SJCRH30 (cell line): ENCODE measurements at regions not wholly inside any gene's neighbourhood (a gene's known extent, or its start where the extent isn't known, plus 50 kb on each side); places are given as distances from the start of the nearest gene placed in this dataset.
A peak's percentile ranks its signal among the peaks of the same experiment; 100 is the strongest.

Source experiments
- DNase-seq, 2 experiments: peaks; one replicate each; pipeline ENCODE4 v3.0.0-alpha.2; 2015 to 2020
- H3K27ac ChIP-seq: fragments of 250-450 bp; sonication (Bioruptor Pico); 2 replicates; pipeline ENCODE4 v1.5.1; 2020; ENCODE audit warnings: mild to moderate bottlenecking, moderate library complexity
- H3K27me3 ChIP-seq: fragments of 250-450 bp; sonication (Bioruptor Pico); 2 replicates; pipeline ENCODE4 v1.5.1; 2020; ENCODE audit warnings: mild to moderate bottlenecking, moderate library complexity
- H3K36me3 ChIP-seq: fragments of 250-450 bp; sonication (Bioruptor Pico); 2 replicates; pipeline ENCODE4 v1.5.1; 2020; ENCODE audit warnings: mild to moderate bottlenecking, moderate library complexity
- H3K4me1 ChIP-seq: fragments of 250-450 bp; sonication (Bioruptor Pico); 2 replicates; pipeline ENCODE4 v1.5.1; 2020; ENCODE audit warnings: mild to moderate bottlenecking, moderate library complexity
- H3K4me3 ChIP-seq: fragments of 250-450 bp; sonication (Bioruptor Pico); 2 replicates; pipeline ENCODE4 v1.5.1; 2020; ENCODE audit warnings: mild to moderate bottlenecking, moderate library complexity
- H3K9me3 ChIP-seq: fragments of 250-450 bp; sonication (Bioruptor Pico); replicated peaks from 2 replicates; pipeline ENCODE4 v1.5.1; 2020; ENCODE audit warnings: mild to moderate bottlenecking, moderate library complexity

DNA sequence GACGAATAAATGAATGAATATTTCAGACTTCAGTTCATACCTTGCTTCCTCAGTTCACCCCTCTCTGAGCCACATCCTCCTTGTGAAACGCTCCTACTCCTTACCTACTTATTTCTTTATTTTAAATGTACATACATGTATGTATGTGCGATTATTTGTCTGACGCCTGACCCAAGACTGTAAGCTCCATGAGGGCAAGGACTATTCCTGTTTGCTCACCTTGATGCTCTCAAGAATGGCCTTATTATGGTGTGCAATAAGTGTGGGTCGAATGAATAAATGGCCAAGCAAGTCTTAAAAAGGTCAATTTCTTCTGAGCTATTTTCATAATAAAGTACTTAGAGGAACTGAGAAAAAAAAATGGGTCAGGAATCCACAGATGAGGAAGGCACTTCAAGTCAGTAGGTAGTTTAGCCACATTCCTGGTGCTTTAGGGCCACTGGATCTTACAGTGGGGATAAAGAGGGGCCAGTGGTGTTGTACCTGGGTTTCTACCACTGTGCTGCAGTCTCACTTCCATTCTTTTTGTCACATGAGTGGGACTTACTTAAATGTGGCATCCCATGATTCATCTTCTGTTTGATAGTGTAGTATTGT is 74.7 kb downstream of the SDC1 start:
- no peaks in the 10 kb centered on the region for H3K36me3 ChIP-seq
- H3K27me3 ChIP-seq: peaks cover 3% of the 10 kb centered on the region; the same call in 1 of the 2 replicates
- peaks cover 8% of the 10 kb centered on the region for H3K4me1 ChIP-seq
- no peaks in the 10 kb centered on the region for H3K9me3 ChIP-seq
- no peak overlapping the region for H3K4me3 ChIP-seq
- no peak for DNase-seq
- no peak overlapping the region for H3K27ac ChIP-seq

DNA sequence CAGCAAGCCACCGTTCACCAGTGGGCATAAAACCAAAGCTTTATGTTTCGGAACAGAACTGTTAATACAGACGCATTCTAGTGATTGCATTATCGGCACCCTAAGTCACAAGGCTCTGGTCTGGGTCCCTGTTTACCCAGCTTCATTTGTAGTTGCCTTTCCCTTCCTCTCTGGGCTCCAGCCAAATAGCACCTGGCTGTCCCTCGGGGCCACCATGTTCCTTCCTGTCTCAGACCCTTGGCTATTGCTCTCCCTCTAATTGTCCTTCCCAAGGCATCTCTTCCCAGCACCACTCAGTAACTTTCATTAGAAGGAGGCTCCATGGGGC is 75.3 kb downstream of the SDC1 start:
- Histone ChIP-seq H3K4me1 (peaks cover 8% of the 10 kb centered on the region), H3K27ac (no peak overlapping the region), H3K4me3 (no peak overlapping the region), H3K36me3 (no peaks in the 10 kb centered on the region), H3K27me3 (peaks cover 3% of the 10 kb centered on the region; the same call in 1 of the 2 replicates), H3K9me3 (no peaks in the 10 kb centered on the region)
- no peak for DNase-seq

DNA sequence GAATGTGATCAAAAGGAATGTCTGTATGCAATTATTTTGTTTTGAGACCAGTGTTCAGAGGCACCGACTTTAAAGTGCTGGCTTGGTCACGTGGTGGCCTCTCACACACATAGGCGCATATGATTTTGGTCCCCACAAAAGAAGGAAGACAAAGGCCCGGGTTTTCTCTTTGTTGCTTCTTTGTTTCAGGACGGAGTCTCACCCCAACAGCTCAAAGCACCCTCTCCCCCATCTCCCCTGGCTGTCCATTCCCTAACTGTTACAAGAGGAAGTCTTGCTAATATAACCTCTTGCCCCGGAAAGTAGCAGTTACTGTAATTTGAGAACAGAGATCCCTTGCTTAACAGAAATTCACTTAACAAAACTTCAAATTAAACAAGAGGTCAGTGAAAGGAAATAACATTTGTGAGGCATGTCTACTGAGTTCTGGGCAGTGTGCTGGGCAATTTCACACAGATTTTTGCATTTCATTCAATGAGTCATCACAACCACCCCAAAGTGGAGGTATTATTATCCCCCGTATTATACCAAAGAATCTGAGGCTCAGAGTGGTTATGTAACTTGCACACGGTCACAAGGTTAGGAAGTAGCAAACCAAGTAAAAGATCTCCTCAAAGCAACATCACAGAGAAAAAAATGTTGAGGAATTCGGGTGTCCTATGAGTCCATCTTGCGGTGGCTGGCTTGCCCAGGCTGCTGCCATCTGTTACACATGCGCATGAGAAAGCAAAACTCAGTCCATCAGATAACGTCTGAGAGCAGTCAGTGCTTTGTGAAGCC is 75.8 kb downstream of the SDC1 start:
- peak overlapping the region; percentile 11 for H3K4me3 ChIP-seq
- no peaks in the 10 kb centered on the region for H3K36me3 ChIP-seq
- peaks cover 8% of the 10 kb centered on the region for H3K4me1 ChIP-seq
- DNase-seq: peak in 1 of 2 experiments; percentile 41
- no peaks in the 10 kb centered on the region for H3K9me3 ChIP-seq
- peak overlapping the region; percentile 2; the same call in 1 of the 2 replicates for H3K27ac ChIP-seq
- peaks cover 3% of the 10 kb centered on the region; the same call in 1 of the 2 replicates for H3K27me3 ChIP-seq

DNA sequence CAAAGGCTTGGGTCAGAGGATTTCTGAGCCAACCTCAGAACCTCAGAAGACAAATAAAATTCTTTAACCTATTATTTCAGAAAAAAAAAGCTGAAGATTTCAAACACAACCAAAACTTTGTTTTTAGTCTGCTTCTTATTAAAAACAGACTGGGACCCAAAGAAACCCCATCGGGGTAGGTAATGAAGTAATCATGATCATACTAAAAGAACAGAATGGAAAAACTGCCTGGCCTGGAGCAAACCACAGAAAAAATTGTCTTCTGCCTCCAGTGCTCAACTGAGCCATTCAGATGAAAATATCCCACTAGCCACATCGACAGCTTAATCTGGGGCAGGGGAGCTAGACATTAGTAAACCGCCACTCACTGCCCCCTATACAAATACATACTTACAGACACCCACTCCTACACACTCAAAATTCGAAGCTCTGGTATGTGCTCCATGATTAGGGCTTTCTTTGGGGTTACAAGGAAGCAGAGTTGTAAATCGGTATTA is 76.5 kb downstream of the SDC1 start:
- Histone ChIP-seq H3K27ac (no peak overlapping the region), H3K9me3 (no peaks in the 10 kb centered on the region), H3K36me3 (no peaks in the 10 kb centered on the region), H3K4me3 (peak overlapping the region; percentile 11), H3K27me3 (peaks cover 3% of the 10 kb centered on the region; the same call in 1 of the 2 replicates), H3K4me1 (peaks cover 8% of the 10 kb centered on the region)
- no peak for DNase-seq

DNA sequence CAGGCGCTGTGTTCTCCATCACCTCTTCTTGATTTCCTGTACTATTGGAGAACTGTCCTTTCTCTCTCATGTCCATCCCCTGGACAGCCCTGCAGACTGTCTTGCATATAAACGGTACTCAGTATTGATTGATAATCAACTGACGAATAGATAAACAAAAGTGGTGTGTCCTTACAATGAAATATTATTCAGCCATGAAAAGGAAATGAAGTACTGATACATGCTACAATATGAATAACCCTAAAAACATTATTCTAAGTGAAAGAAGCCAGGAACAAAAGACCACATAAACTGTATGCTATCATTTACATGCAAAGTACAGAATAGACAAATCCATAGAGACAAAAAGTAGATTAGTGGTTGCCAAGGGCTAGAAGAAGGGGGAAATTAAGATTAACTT is 77.6 kb downstream of the SDC1 start:
- no peak for DNase-seq
- H3K27me3 ChIP-seq: peaks cover 1% of the 10 kb centered on the region; the same call in 1 of the 2 replicates
- no peak overlapping the region for H3K27ac ChIP-seq
- no peaks in the 10 kb centered on the region for H3K9me3 ChIP-seq
- H3K4me3 ChIP-seq: no peak overlapping the region
- H3K4me1 ChIP-seq: peaks cover 8% of the 10 kb centered on the region
- H3K36me3 ChIP-seq: no peaks in the 10 kb centered on the region

DNA sequence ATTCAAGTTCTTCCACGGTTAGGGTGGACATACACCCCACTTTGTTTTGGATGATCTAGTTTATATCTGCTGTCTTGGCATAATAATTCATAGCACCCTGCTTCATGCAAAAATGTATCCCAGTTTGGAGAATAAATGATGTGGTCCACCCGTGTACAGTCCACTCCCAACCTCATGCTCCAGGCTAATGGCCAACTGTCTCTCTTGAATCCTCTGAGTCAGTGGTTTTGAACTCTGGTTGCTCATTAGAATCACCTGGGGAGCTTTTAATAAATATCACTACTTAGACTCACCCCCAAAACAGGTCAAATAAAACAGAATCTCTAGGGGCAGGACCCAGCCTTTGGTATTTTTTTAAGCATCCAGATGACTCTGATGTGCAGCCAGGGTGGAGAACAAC is 78.5 kb downstream of the SDC1 start:
- Histone ChIP-seq H3K27me3 (no peaks in the 10 kb centered on the region), H3K9me3 (no peaks in the 10 kb centered on the region), H3K4me1 (peaks cover 11% of the 10 kb centered on the region), H3K36me3 (no peaks in the 10 kb centered on the region), H3K4me3 (no peak overlapping the region), H3K27ac (no peak overlapping the region)
- no peak for DNase-seq

DNA sequence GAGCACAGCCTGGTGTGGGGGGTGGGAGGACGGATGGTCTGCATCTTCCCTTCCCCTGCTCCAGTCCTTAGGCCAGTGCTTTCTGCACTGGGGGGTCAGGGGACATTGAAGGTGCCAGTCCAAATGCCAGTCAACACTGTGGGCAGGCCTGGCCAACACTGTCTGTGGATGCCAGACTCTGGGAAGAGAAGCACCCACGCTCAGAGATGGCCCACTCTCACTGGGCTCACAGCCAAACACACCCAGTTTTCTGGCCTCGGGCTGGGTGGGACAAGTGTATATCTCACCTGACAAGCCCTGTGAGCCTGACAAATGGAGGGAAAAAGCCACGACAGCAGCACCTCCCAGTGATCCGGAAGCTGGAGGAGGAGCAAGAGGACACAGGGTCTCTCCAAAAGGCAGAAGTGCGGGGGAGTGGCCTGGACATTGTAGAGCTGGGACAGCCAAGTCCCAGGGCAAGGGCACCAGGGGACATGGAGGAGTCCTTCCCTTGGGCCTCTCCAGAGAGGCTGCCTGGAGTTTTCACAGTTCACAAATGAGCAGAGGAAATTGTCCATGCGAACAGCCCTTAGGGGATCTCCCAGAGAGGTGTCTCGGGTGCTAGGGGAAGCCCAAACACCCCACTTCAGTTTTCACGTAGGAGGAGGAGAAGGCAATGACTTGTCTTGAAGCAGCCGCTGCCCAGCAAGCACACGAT is 79.3 kb downstream of the SDC1 start:
- Histone ChIP-seq H3K27ac (no peak overlapping the region), H3K27me3 (no peaks in the 10 kb centered on the region), H3K9me3 (no peaks in the 10 kb centered on the region)

DNA sequence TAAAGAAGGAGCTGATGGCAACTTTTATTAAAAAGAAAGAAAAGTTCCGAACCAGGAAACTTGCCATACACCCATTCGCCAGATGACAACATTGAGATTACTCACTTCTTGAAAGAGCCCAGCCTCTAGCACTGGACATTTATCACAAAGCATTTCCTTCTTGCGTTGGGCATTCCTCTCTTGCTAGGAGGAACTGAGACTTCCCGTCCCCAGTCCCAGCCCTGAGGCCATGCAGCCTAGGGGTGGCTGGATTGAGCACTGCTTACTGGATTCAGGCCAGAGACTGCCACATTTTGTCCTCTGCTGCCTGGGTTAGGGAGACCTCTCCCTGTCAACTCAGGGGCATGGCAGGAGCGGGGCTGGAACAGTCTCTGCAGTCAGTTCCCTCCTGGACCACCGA is 80.1 kb downstream of the SDC1 start:
- no peak overlapping the region for H3K4me3 ChIP-seq
- no peak for DNase-seq
- no peaks in the 10 kb centered on the region for H3K27me3 ChIP-seq
- H3K27ac ChIP-seq: no peak overlapping the region
- peaks cover 17% of the 10 kb centered on the region for H3K4me1 ChIP-seq
- H3K36me3 ChIP-seq: no peaks in the 10 kb centered on the region
- no peaks in the 10 kb centered on the region for H3K9me3 ChIP-seq

More for the DNA sequence above, 79.3 kb downstream of the SDC1 start:
- Histone ChIP-seq H3K36me3 (no peaks in the 10 kb centered on the region), H3K4me3 (no peak overlapping the region), H3K4me1 (peaks cover 17% of the 10 kb centered on the region)
- DNase-seq: no peak

DNA sequence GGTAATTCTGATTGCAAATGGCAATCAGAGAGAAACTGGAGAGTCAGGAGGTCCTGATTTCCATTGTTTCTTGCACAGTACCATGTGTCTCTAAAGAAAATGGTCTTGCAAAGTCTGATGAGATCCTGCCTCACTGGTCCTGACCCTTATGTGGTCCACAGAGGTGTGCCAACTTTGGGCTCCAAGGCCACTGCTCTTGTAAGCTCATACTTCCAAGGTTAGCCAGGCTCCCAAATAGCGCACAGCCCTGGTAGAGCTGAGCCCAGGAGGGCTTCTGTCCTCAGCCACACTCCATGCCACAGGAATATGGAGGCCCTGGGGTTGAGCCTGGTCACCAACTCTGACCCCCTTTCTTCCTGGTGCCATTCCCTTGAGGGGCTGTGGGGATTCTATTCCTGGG is 80.7 kb downstream of the SDC1 start:
- no peaks in the 10 kb centered on the region for H3K9me3 ChIP-seq
- no peak overlapping the region for H3K4me3 ChIP-seq
- H3K4me1 ChIP-seq: peaks cover 15% of the 10 kb centered on the region
- no peaks in the 10 kb centered on the region for H3K36me3 ChIP-seq
- DNase-seq: no peak
- H3K27ac ChIP-seq: no peak overlapping the region
- no peaks in the 10 kb centered on the region for H3K27me3 ChIP-seq

DNA sequence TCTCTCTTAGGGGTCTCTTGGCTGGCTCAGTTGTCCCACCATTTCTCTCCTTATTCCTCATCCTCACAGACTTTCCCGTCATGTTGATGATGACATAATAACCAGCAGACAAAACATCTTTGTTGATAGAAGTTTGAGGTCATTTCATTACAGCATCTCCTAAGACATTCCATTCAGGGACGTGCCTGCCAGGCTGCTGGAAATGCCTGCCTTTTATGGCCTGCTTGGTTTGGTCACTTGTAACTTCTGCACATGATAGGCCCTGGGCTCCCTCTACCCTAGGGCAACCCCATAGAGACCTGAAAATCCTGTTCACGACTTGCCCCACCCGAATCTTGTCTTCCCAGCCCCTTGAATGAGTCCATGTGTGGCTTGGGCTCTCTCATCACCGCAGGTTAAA is 81.7 kb downstream of the SDC1 start:
- Histone ChIP-seq H3K27ac (no peak overlapping the region), H3K4me1 (peaks cover 9% of the 10 kb centered on the region), H3K9me3 (no peaks in the 10 kb centered on the region), H3K27me3 (no peaks in the 10 kb centered on the region), H3K36me3 (no peaks in the 10 kb centered on the region), H3K4me3 (no peak overlapping the region)
- no peak for DNase-seq

DNA sequence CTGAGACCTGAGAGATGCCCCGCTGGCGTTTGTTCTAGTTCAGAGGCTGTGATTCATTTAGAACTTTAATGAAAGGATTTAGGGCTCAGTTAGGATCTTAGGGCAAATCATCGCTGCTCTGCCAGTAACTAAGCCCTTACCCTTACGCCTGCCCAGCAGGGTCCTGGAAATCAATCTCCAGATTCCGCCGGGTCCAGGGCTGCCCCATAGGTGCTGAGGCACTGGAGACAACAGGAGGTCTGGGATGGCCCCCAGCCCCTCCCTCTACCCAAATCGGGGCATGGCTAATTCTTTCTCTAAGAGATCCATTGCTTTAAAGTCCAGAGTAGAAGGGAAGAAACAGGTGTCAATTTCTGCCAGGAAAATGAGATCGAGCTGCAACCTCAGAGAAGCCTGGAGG is 83.1 kb downstream of the SDC1 start:
- H3K27me3 ChIP-seq: no peaks in the 10 kb centered on the region
- no peaks in the 10 kb centered on the region for H3K36me3 ChIP-seq
- peaks cover 9% of the 10 kb centered on the region for H3K4me1 ChIP-seq
- peak overlapping the region; percentile 60 for H3K27ac ChIP-seq
- peak; percentile 32 to 72 for DNase-seq
- H3K9me3 ChIP-seq: no peaks in the 10 kb centered on the region
- H3K4me3 ChIP-seq: peak overlapping the region; percentile 40

DNA sequence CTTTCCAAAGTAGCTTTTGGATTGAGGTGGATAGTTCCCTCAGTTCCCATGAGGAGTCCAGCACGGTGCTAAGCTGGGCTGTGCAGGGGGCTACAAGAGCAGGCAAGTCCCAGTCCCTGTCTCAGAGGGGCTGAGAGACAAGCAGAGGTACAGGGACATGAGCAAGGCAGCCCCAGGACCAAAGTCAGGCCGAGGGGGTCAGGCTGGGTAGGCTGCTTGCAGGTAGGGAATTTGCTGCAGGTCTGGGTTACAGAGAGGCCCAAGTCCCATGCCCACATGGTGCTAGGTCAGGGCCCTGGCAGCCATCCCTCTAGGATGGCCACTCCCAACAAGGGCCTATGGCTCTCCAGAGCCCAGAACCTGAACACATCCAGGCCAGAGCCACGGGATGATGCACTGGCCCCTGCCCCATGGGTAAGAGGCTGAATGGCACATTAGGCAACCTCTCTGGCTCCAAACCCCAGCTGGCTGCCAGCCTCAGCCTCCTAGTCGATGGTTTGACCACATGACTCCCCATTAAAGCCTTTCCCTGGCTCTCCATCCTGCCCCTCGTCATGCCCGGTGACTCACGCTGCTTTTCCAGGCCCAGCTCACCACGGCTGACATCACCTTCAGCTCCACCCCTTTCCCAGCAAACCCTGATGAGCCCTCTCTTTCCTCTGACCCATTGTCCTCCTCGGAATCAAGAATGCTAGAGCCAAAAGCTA is 83.7 kb downstream of the SDC1 start:
- no peaks in the 10 kb centered on the region for H3K9me3 ChIP-seq
- H3K4me3 ChIP-seq: peak overlapping the region; percentile 40
- H3K27me3 ChIP-seq: no peaks in the 10 kb centered on the region
- H3K36me3 ChIP-seq: no peaks in the 10 kb centered on the region
- H3K27ac ChIP-seq: peak overlapping the region; percentile 60
- peaks cover 9% of the 10 kb centered on the region for H3K4me1 ChIP-seq
- peak; percentile 93 to 95 for DNase-seq

DNA sequence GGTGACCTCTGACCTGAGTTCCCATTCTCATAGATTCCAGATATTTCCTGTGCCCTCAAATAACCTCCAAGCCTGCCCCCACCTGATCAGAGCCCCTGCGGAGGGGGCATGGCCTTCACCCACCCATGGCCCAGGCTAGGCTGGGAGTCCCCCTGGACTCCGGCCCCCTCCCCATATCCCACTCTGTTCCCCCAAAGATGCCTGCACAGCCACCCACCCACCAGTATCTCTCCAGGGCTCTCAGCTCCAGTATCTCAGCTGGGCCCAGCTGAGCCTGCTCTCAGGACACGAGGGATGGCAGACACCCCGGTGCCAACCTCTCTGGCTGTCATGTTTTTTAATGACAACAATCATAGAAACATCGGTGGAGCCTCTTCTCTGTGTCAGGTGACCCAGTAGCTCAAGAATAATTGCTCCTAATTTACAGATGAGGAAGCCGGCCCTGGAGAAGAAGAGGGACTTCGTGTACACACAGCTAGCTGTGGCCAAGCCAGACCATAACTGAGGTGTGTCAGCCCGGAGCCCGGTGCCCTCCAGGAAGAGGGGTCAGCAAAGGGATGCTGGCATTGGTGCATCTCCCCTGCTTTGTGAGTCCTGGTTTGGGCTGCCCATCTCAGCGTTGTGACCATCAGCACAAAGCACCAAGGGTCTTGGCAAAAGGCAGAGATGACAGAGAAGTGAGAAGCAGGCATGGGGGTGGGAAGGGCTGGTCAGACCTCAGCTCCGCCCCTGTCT is 84.4 kb downstream of the SDC1 start:
- Histone ChIP-seq H3K36me3 (no peaks in the 10 kb centered on the region), H3K4me3 (no peak overlapping the region), H3K4me1 (peaks cover 9% of the 10 kb centered on the region), H3K27me3 (no peaks in the 10 kb centered on the region), H3K27ac (no peak overlapping the region), H3K9me3 (no peaks in the 10 kb centered on the region)
- DNase-seq: no peak
